ENCODE measurements at regions not wholly inside any gene's neighbourhood (a gene's known extent, or its start where the extent isn't known, plus 50 kb on each side); places are given as distances from the start of the nearest gene placed in this dataset.

- no peak for TF ChIP-seq EZH2phosphoT487 (IDR thresholded peaks at IDR 0.05; ENCODE audit: borderline replicate concordance)
- TF ChIP-seq CTCF (conservative IDR thresholded peaks at IDR 0.05; ENCODE audit: low read length): no peak
These were observed 64.1 kb downstream of the FAM50B start for GRCh38 chr6:3913077-3913957.
